Naive B cell (primary cell): ENCODE measurements at regions not wholly inside any gene's neighbourhood (a gene's known extent, or its start where the extent isn't known, plus 50 kb on each side); places are given as distances from the start of the nearest gene placed in this dataset.
"Not testable (repeated sequence)": the region's sequence is repeated elsewhere in the genome, so short reads cannot be mapped to it uniquely, and the experiment has no call there.

Experiments used
- ATAC-seq, 2 donors: fragments of 150-1000 bp; cut with Tn5 transposase; 2 replicates each; pipeline ENCODE4 v1.10.0; 2021; ENCODE audit warnings: low read depth in 2 of 2, mild to moderate bottlenecking in 2 of 2, moderate library complexity in 2 of 2
- DNase-seq: peaks from one replicate; pipeline ENCODE4 v3.0.0; 2022
- H3K27ac Mint-ChIP-seq, 6 donors: one replicate each; pipeline ENCODE4 v1.8.0; 2020 to 2022; ENCODE audit warnings: mild to moderate bottlenecking in 6 of 6, mixed read lengths in 6 of 6, moderate library complexity in 5 of 6, inconsistent platforms in 2 of 6
- H3K27me3 Mint-ChIP-seq, 3 donors: one replicate each; pipeline ENCODE4 v1.8.0; 2021 to 2022; ENCODE audit warnings: mixed read lengths in 3 of 3, mild to moderate bottlenecking in 1 of 3
- H3K36me3 Mint-ChIP-seq, 2 donors: one replicate each; pipeline ENCODE4 v1.8.0; 2020 to 2022; ENCODE audit warnings: mixed read lengths in 2 of 2, inconsistent platforms in 1 of 2, mild to moderate bottlenecking in 1 of 2
- H3K4me1 Mint-ChIP-seq, 3 donors: one replicate each; pipeline ENCODE4 v1.8.0; 2020 to 2022; ENCODE audit warnings: mixed read lengths in 3 of 3, inconsistent platforms in 1 of 3, mild to moderate bottlenecking in 1 of 3, moderate library complexity in 1 of 3
- H3K4me3 Mint-ChIP-seq, 8 donors: one replicate each; pipeline ENCODE4 v1.8.0; 2020 to 2022; ENCODE audit warnings: mild to moderate bottlenecking in 8 of 8, mixed read lengths in 8 of 8, moderate library complexity in 8 of 8, inconsistent platforms in 2 of 8
- H3K9me3 Mint-ChIP-seq, 7 donors: one replicate each; pipeline ENCODE4 v1.8.0; 2020 to 2022; ENCODE audit warnings: mixed read lengths in 7 of 7, mild to moderate bottlenecking in 5 of 7, inconsistent platforms in 2 of 7, moderate library complexity in 1 of 7

- peaks cover 0 to 2% (median 0%) of the 10 kb centered on the region in 7 donors for H3K9me3 Mint-ChIP-seq
- H3K4me1 Mint-ChIP-seq: no peaks in the 10 kb centered on the region
- no peak overlapping the region for H3K4me3 Mint-ChIP-seq
- ATAC-seq: no peak
- no peak for DNase-seq
- H3K36me3 Mint-ChIP-seq: no peaks in the 10 kb centered on the region
- no peak overlapping the region for H3K27ac Mint-ChIP-seq
- no peaks in the 10 kb centered on the region for H3K27me3 Mint-ChIP-seq
Measured at GRCh38 chr6:103769431-103769830, 1090.3 kb downstream of the HACE1 start.

DNA sequence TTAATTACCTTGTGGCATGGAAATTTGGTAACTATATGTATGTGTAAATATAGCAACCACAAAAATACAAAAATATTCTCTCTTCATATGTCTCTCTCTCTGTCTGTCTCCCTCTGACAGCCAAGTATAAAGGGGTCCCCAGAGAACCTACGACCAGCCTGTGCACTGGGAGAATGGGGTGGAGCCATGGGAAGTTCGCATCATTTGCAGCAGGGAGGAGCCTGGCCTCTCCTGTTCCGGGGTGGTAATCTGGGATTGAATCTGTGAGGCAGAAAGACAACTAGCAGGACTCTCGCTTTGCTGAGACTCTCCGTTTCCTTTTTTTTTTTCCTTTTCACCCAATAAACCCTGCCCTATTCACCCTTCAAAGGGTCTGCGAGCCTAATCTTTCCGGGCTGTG is 1109.1 kb downstream of the HACE1 start:
- Mint-ChIP-seq H3K4me3 (no peak overlapping the region), H3K27ac (no peak overlapping the region), H3K36me3 (no peaks in the 10 kb centered on the region), H3K27me3 (no peaks in the 10 kb centered on the region), H3K9me3 (peaks cover 0 to 5% (median 0%) of the 10 kb centered on the region in 7 donors), H3K4me1 (no peaks in the 10 kb centered on the region)
- DNase-seq (no peak), ATAC-seq (no peak)

DNA sequence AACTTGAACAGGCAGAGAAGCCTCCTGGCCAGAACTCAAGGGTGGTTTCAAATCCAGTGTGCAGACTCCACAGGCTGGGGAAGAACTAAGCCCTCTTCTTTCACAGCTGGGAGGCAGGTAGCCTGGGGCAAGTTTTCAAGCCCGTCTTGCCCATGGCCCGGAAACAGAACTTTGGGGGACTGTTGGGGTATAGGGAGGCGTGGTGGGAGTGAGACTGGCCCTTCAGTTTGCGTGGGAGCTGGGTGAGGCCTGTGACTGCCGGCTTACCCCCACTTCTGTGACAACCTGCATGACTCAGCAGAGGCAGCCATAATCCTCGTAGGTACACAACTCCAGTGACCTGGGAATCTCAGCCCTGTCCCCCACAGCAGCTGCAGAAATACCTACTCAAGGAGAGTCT is 1125.7 kb downstream of the HACE1 start:
- ATAC-seq (no peak), DNase-seq (no peak)
- Mint-ChIP-seq H3K4me3 (no peak overlapping the region), H3K9me3 (peaks cover 0 to 8% (median 5%) of the 10 kb centered on the region in 7 donors), H3K4me1 (no peaks in the 10 kb centered on the region), H3K27ac (no peak overlapping the region), H3K27me3 (no peaks in the 10 kb centered on the region), H3K36me3 (no peaks in the 10 kb centered on the region)

DNA sequence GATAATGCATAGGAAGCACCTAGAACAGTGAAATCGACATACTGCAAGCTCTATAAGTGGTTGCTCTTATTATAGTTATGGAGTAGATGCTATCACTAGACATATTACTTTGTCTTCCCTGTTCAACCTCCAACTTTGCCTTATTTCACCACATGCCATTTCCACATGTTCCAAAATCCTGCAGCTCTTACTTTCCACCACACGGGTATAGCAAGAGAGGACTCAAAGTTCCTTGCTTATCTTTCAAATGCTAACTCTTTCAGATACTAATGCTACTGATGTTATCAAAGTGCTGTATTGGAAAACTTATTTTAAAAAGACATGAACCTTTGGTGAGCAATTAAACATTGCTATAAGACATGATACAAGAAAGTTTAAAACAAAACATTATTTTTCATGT is 1130.1 kb downstream of the HACE1 start:
- Mint-ChIP-seq H3K4me1 (no peaks in the 10 kb centered on the region), H3K4me3 (no peak overlapping the region), H3K27me3 (no peaks in the 10 kb centered on the region), H3K9me3 (peaks cover 0 to 4% (median 0%) of the 10 kb centered on the region in 7 donors), H3K36me3 (no peaks in the 10 kb centered on the region), H3K27ac (no peak overlapping the region)
- no peak for DNase-seq
- no peak for ATAC-seq

- Mint-ChIP-seq H3K27ac (peak overlapping the region in 1 of 6 donors; percentile 41), H3K9me3 (peaks cover 0 to 4% (median 0%) of the 10 kb centered on the region in 7 donors), H3K4me3 (no peak overlapping the region), H3K36me3 (no peaks in the 10 kb centered on the region), H3K27me3 (no peaks in the 10 kb centered on the region), H3K4me1 (no peaks in the 10 kb centered on the region)
- ATAC-seq: no peak
- no peak for DNase-seq
Measured at GRCh38 chr6:103723438-103724322, 1136.0 kb downstream of the HACE1 start.

GRCh38 chr6:103722683-103723082 is 1137.0 kb downstream of the HACE1 start:
- DNase-seq (no peak), ATAC-seq (no peak)
- H3K4me1 Mint-ChIP-seq: no peaks in the 10 kb centered on the region
- no peaks in the 10 kb centered on the region for H3K27me3 Mint-ChIP-seq
- H3K9me3 Mint-ChIP-seq: peaks cover 0 to 4% (median 0%) of the 10 kb centered on the region in 7 donors
- H3K4me3 Mint-ChIP-seq: no peak overlapping the region
- H3K36me3 Mint-ChIP-seq: no peaks in the 10 kb centered on the region
- H3K27ac Mint-ChIP-seq: no peak overlapping the region

DNA sequence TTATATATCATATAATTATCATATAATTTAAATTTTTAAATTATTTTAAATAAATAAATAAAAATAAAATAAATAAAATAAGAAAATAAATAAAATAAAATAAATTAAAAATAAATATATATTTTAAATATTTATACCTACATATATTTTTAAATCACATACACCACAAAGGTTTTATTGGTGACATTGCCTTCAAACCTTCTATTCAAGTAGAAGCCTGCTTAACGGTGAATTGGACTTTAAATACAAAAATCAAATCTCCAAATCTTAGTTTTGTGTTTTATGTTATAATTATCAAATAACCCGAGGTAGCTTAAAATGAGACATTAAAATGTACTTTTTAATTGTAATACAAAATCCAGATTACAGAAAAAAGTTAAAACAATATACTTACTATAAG is 1137.8 kb downstream of the HACE1 start:
- no peak for DNase-seq
- no peaks in the 10 kb centered on the region for H3K4me1 Mint-ChIP-seq
- H3K36me3 Mint-ChIP-seq: no peaks in the 10 kb centered on the region
- H3K27ac Mint-ChIP-seq: no peak overlapping the region
- peaks cover 0 to 4% (median 0%) of the 10 kb centered on the region in 7 donors for H3K9me3 Mint-ChIP-seq
- no peaks in the 10 kb centered on the region for H3K27me3 Mint-ChIP-seq
- no peak for ATAC-seq
- H3K4me3 Mint-ChIP-seq: no peak overlapping the region

DNA sequence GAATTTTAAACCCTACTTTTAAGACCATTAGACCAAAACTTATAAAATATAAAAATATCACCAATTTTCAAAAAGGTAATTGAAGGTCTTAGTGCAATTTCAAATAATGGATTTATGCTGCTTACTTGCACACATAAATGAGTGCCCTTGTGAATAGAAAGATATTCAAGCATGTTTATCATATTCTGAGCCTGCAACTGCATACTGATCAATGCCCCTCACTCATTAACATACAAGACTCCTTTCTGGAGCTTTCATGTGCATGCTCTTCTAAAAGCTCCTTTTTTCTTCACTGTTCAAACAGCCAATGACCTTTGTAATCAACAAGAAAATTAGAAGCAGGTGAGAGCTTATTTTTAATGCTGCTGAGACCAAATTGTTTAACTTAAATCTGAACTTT is 1139.3 kb downstream of the HACE1 start:
- ATAC-seq: no peak
- Mint-ChIP-seq H3K27me3 (no peaks in the 10 kb centered on the region), H3K4me1 (no peaks in the 10 kb centered on the region), H3K36me3 (no peaks in the 10 kb centered on the region), H3K27ac (no peak overlapping the region), H3K4me3 (no peak overlapping the region), H3K9me3 (peaks cover 0 to 4% (median 0%) of the 10 kb centered on the region in 7 donors)
- DNase-seq: no peak

DNA sequence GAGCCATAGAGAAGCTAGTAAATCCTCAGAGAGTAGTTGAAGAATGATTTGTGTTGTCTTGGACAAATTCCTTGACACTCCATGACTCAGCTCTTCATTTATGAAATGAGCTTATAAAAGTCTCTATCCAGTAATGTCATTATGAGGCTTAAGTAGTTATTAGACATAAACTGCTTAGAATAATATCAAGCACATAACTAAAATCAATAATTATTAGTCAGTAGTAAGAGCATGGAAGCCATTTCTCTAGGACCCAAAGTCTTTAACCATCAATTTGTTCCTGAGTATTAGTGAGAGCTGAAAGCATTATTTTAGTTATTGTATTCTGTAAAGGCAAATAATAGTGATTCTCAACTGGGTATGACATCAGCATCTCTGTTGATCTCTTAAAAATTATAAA is 1140.2 kb downstream of the HACE1 start:
- no peak overlapping the region for H3K4me3 Mint-ChIP-seq

DNA sequence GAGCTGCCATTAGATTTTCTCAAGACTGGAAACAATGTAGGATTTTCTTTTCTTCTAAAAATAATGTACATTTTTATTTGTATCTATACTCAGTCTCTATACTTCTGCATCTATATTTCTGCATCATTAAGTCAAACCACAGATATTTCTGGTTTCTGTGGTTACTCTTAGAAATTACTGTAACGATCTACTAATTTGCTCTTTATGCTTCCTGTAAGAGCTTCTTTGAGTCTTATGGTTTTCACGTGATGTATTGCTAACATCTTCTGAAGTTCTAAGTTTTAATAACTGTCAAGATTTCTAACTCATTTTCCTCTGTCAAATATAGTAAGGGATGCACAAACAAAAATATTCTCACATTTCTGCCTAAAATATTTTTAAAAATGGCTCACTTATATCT is 1144.5 kb downstream of the HACE1 start:
- Mint-ChIP-seq H3K27me3 (no peaks in the 10 kb centered on the region), H3K4me1 (no peaks in the 10 kb centered on the region), H3K4me3 (no peak overlapping the region), H3K36me3 (no peaks in the 10 kb centered on the region), H3K27ac (no peak overlapping the region), H3K9me3 (peaks cover 0 to 4% (median 0%) of the 10 kb centered on the region in 7 donors)
- no peak for ATAC-seq
- no peak for DNase-seq

More for the DNA sequence above, 1140.2 kb downstream of the HACE1 start:
- no peaks in the 10 kb centered on the region for H3K4me1 Mint-ChIP-seq
- peaks cover 0 to 4% (median 0%) of the 10 kb centered on the region in 7 donors for H3K9me3 Mint-ChIP-seq
- DNase-seq (no peak), ATAC-seq (no peak)
- no peaks in the 10 kb centered on the region for H3K36me3 Mint-ChIP-seq
- H3K27me3 Mint-ChIP-seq: no peaks in the 10 kb centered on the region
- no peak overlapping the region for H3K27ac Mint-ChIP-seq

DNA sequence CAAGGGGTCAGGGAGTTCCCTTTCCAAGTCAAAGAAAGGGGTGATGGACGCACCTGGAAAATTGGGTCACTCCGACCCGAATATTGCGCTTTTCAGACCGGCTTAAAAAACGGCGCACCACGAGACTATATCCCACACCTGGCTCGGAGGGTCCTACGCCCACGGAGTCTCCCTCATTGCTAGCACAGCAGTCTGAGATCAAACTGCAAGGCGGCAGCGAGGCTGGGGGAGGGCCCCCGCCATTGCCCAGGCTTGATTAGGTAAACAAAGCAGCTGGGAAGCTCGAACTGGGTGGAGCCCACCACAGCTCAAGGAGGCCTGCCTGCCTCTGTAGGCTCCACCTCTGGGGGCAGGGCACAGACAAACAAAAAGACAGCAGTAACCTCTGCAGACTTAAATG is 1150.5 kb downstream of the HACE1 start:
- DNase-seq, H3K36me3 Mint-ChIP-seq, H3K27ac Mint-ChIP-seq, ATAC-seq, H3K27me3 Mint-ChIP-seq, H3K9me3 Mint-ChIP-seq, H3K4me1 Mint-ChIP-seq, H3K4me3 Mint-ChIP-seq: not testable (repeated sequence)

DNA sequence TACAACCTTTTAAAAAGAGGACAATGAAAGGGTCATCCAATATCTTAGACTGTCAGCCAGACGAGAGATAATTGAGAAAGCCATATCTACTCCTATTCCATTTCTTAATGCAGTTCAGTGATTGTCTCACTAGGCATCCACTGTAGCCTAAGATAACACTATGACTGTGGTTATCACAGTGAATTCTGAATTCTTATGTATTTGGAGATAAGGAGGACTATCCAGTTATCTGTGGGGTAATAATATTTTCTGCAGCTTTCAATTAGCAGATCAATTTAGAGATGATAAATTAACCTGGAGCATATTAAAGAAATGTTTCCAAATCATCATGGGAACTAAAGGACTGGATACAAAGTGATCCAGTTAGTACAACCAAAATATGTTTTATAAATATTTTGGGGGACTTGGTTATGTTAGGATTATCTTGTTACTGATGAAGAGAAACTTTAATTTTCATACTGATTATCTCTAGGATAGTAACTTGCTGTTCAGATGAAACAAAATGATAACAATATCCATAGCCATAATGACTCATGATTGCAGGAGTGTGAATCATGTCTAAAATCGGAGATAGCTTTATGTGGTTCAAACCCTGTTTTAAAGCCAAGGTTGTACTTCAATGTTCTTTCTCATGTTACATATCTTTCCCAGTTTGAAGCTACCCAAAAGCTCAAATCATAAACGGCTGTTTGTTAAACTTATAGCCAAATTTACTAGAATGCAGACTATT is 1152.0 kb downstream of the HACE1 start:
- Mint-ChIP-seq H3K27me3 (no peaks in the 10 kb centered on the region), H3K27ac (no peak overlapping the region), H3K4me3 (no peak overlapping the region), H3K4me1 (no peaks in the 10 kb centered on the region), H3K9me3 (peaks cover 0 to 4% (median 0%) of the 10 kb centered on the region in 7 donors), H3K36me3 (no peaks in the 10 kb centered on the region)
- no peak for ATAC-seq
- no peak for DNase-seq

DNA sequence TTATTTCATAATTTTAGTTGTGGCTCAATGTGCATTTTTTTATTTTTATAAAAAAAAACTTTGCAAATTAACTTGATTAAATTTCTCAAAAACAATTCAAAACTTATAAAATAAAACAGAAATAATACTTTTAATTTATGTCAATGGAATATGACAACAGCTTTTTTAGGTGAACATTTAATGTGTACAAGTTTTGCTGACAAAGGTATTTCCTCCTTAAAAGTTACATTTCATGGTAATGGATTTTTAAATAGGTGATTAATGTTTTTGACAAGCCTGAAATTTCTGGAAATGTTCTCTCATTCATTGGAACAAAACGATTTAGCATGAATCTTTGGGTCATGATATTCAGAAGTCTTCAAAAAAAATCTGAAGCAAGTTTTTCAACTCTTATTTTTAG is 1160.0 kb downstream of the HACE1 start:
- ATAC-seq (no peak), DNase-seq (no peak)
- Mint-ChIP-seq H3K27ac (no peak overlapping the region), H3K4me1 (no peaks in the 10 kb centered on the region), H3K4me3 (no peak overlapping the region), H3K36me3 (no peaks in the 10 kb centered on the region), H3K9me3 (no peaks in the 10 kb centered on the region), H3K27me3 (no peaks in the 10 kb centered on the region)

GRCh38 chr6:103687430-103687829 is 1172.3 kb downstream of the HACE1 start:
- H3K27me3 Mint-ChIP-seq: no peaks in the 10 kb centered on the region
- peaks cover 0 to 4% (median 0%) of the 10 kb centered on the region in 7 donors for H3K9me3 Mint-ChIP-seq
- H3K36me3 Mint-ChIP-seq: no peaks in the 10 kb centered on the region
- no peak for DNase-seq
- H3K27ac Mint-ChIP-seq: no peak overlapping the region
- H3K4me3 Mint-ChIP-seq: no peak overlapping the region
- no peak for ATAC-seq
- H3K4me1 Mint-ChIP-seq: no peaks in the 10 kb centered on the region
